ENCODE measurements at regions not wholly inside any gene's neighbourhood (a gene's known extent, or its start where the extent isn't known, plus 50 kb on each side); places are given as distances from the start of the nearest gene placed in this dataset.

DNA sequence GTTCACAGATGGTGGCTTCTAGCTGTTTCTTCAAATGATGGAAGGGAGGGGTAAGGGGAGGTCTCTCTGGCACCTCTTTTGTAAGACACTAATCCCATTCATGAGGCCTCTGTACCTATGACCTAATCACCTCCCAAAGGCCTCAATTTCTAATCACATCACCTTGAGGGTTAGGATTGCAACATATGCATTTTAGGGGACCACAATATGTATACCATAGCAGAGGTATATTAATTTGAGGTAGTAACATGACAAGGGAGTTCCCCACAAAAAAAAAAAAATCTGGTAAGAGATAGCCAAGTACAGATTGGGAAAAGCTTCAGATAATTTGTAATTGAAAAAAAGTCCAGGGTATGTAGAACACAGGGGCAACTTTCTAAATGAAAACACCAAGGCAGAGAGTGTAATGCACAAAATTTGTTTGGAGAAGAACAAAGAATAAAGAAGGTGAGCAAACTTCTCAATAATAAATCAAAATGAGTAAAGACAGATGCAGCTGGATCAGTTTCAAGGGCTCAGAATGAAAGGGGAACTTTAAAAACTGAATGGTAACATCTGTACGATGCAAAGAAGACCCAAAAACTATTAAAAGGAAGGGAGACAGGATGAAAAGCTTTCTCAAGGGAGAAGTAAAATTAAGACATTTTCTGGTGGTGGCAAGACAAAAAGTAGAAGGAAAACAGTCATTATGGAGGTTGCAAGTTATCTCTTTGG, 125.5 kb upstream of the DCN start:
- TF ChIP-seq, protein P1, sequence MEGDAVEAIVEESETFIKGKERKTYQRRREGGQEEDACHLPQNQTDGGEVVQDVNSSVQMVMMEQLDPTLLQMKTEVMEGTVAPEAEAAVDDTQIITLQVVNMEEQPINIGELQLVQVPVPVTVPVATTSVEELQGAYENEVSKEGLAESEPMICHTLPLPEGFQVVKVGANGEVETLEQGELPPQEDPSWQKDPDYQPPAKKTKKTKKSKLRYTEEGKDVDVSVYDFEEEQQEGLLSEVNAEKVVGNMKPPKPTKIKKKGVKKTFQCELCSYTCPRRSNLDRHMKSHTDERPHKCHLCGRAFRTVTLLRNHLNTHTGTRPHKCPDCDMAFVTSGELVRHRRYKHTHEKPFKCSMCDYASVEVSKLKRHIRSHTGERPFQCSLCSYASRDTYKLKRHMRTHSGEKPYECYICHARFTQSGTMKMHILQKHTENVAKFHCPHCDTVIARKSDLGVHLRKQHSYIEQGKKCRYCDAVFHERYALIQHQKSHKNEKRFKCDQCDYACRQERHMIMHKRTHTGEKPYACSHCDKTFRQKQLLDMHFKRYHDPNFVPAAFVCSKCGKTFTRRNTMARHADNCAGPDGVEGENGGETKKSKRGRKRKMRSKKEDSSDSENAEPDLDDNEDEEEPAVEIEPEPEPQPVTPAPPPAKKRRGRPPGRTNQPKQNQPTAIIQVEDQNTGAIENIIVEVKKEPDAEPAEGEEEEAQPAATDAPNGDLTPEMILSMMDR (conservative IDR thresholded peaks at IDR 0.05) = no peak
- no peak for TF ChIP-seq EZH2 (IDR thresholded peaks at IDR 0.05; ENCODE audit: low read depth)

All from PC-9 (cell line).